ENCODE measurements at regions not wholly inside any gene's neighbourhood (a gene's known extent, or its start where the extent isn't known, plus 50 kb on each side); places are given as distances from the start of the nearest gene placed in this dataset.

GRCh38 chrX:69046996-69047490 lies 118.2 kb downstream of the PJA1 start:
- DNase-seq (no peak), ATAC-seq (ENCODE audit: poor library complexity) (no peak)
- Mint-ChIP-seq H3K27me3 (peaks cover 8% of the 10 kb centered on the region), H3K4me3 (no peak overlapping the region), H3K36me3 (ENCODE audit: low read depth) (no peaks in the 10 kb centered on the region), H3K27ac (no peak overlapping the region), H3K9me3 (no peaks in the 10 kb centered on the region), H3K4me1 (ENCODE audit: low read depth) (no peaks in the 10 kb centered on the region)
- no peaks in the 10 kb centered on the region for H3K4me1 ChIP-seq (ENCODE audit: insufficient read depth, low read length)
- H3K27me3 ChIP-seq (ENCODE audit: control insufficient read depth in 1 of 2, insufficient read depth in 2 of 2, low read length in 2 of 2), result no peaks in the 10 kb centered on the region
- CTCF ChIA-PET, result no interaction called here
- POLR2A ChIA-PET, result no interaction called here
- H3K36me3 ChIP-seq (ENCODE audit: insufficient read depth, low read length), result no peaks in the 10 kb centered on the region
- TF ChIP-seq CTCF (IDR thresholded peaks at IDR 0.05), result no peak
- intact Hi-C loops (cut with DNase I, micrococcal nuclease), result no loop called here
- H3K9me3 ChIP-seq (ENCODE audit: control insufficient read depth in 1 of 2, insufficient read depth in 1 of 2, low read length in 2 of 2), result no peaks in the 10 kb centered on the region
- no peak overlapping the region for H3K27ac ChIP-seq (ENCODE audit: low read depth in 1 of 2, low read length in 2 of 2)
- H3K4me3 ChIP-seq (ENCODE audit: low read length), result no peak overlapping the region

GRCh38 chrX:69045616-69046345 lies 119.5 kb downstream of the PJA1 start:
- no peaks in the 10 kb centered on the region for H3K9me3 Mint-ChIP-seq
- ATAC-seq (ENCODE audit: poor library complexity), result no peak
- Histone ChIP-seq H3K4me3 (ENCODE audit: low read length) (no peak overlapping the region), H3K36me3 (ENCODE audit: insufficient read depth, low read length) (no peaks in the 10 kb centered on the region), H3K9me3 (ENCODE audit: control insufficient read depth in 1 of 2, insufficient read depth in 1 of 2, low read length in 2 of 2) (no peaks in the 10 kb centered on the region), H3K27me3 (ENCODE audit: control insufficient read depth in 1 of 2, insufficient read depth in 2 of 2, low read length in 2 of 2) (no peaks in the 10 kb centered on the region), H3K27ac (ENCODE audit: low read depth in 1 of 2, low read length in 2 of 2) (no peak overlapping the region), H3K4me1 (ENCODE audit: insufficient read depth, low read length) (no peaks in the 10 kb centered on the region)
- ChIA-PET CTCF (no interaction called here), POLR2A (no interaction called here)
- no peak overlapping the region for H3K4me3 Mint-ChIP-seq
- H3K4me1 Mint-ChIP-seq (ENCODE audit: low read depth), result no peaks in the 10 kb centered on the region
- peaks cover 8% of the 10 kb centered on the region for H3K27me3 Mint-ChIP-seq
- TF ChIP-seq CTCF (IDR thresholded peaks at IDR 0.05), result no peak
- DNase-seq, result no peak
- no peak overlapping the region for H3K27ac Mint-ChIP-seq
- intact Hi-C loops (cut with DNase I, micrococcal nuclease), result no loop called here
- H3K36me3 Mint-ChIP-seq (ENCODE audit: low read depth), result no peaks in the 10 kb centered on the region

GRCh38 chrX:69038816-69039215 lies 126.4 kb downstream of the PJA1 start:
- Mint-ChIP-seq H3K4me1 (ENCODE audit: low read depth) (no peaks in the 10 kb centered on the region), H3K36me3 (ENCODE audit: low read depth) (no peaks in the 10 kb centered on the region), H3K27me3 (peaks cover 5% of the 10 kb centered on the region), H3K4me3 (no peak overlapping the region), H3K9me3 (no peaks in the 10 kb centered on the region), H3K27ac (no peak overlapping the region)
- CTCF ChIA-PET, result no interaction called here
- POLR2A ChIA-PET, result no interaction called here
- ATAC-seq (ENCODE audit: poor library complexity), result no peak
- TF ChIP-seq CTCF (IDR thresholded peaks at IDR 0.05), result no peak
- H3K36me3 ChIP-seq (ENCODE audit: insufficient read depth, low read length), result no peaks in the 10 kb centered on the region
- intact Hi-C loops (cut with DNase I, micrococcal nuclease), result no loop called here
- DNase-seq, result no peak
- no peaks in the 10 kb centered on the region for H3K9me3 ChIP-seq (ENCODE audit: control insufficient read depth in 1 of 2, insufficient read depth in 1 of 2, low read length in 2 of 2)
- no peaks in the 10 kb centered on the region for H3K4me1 ChIP-seq (ENCODE audit: insufficient read depth, low read length)
- no peaks in the 10 kb centered on the region for H3K27me3 ChIP-seq (ENCODE audit: control insufficient read depth in 1 of 2, insufficient read depth in 2 of 2, low read length in 2 of 2)
- no peak overlapping the region for H3K27ac ChIP-seq (ENCODE audit: low read depth in 1 of 2, low read length in 2 of 2)
- H3K4me3 ChIP-seq (ENCODE audit: low read length), result no peak overlapping the region
